HG02981 (cell line): ENCODE measurements at regions not wholly inside any gene's neighbourhood (a gene's known extent, or its start where the extent isn't known, plus 50 kb on each side); places are given as distances from the start of the nearest gene placed in this dataset.

Experiments
- ATAC-seq: cut with Tn5 transposase; IDR thresholded peaks from one replicate; pipeline ENCODE4 v1.9.1; 2021; ENCODE audit warnings: mild to moderate bottlenecking, moderate library complexity; ENCODE audit not compliant: unreplicated experiment

- ATAC-seq = no peak
Measured at GRCh38 chr6:138607478-138608433, 108.5 kb upstream of the NHSL1 start.

GRCh38 chr6:138608896-138609295, 109.6 kb upstream of the NHSL1 start:
- no peak for ATAC-seq

- no peak for ATAC-seq
Measured at GRCh38 chr6:138609801-138610430, 110.6 kb upstream of the NHSL1 start.

GRCh38 chr6:138610816-138611215, 111.5 kb upstream of the NHSL1 start:
- no peak for ATAC-seq

GRCh38 chr6:138614151-138614550, 114.9 kb upstream of the NHSL1 start:
- ATAC-seq = no peak

GRCh38 chr6:138618168-138618567, 118.9 kb upstream of the NHSL1 start:
- no peak for ATAC-seq

GRCh38 chr6:138620630-138621029, 121.3 kb upstream of the NHSL1 start:
- ATAC-seq = no peak

- ATAC-seq = no peak
Measured at GRCh38 chr6:138622967-138623366, 123.7 kb upstream of the NHSL1 start.

GRCh38 chr6:138631566-138631965, 132.3 kb upstream of the NHSL1 start:
- no peak for ATAC-seq

- no peak for ATAC-seq
Measured at GRCh38 chr6:138637822-138638221, 135.7 kb upstream of the CCDC28A start.

- ATAC-seq = no peak
Measured at GRCh38 chr6:138638604-138639003, 135.0 kb upstream of the CCDC28A start.

GRCh38 chr6:138640028-138640427, 133.5 kb upstream of the CCDC28A start:
- peak; percentile 57 for ATAC-seq

GRCh38 chr6:138643210-138643609, 130.4 kb upstream of the CCDC28A start:
- no peak for ATAC-seq

- no peak for ATAC-seq
Measured at GRCh38 chr6:138645976-138646640, 127.5 kb upstream of the CCDC28A start.

- no peak for ATAC-seq
Measured at GRCh38 chr6:138647006-138647405, 126.6 kb upstream of the CCDC28A start.

GRCh38 chr6:138648127-138648526, 125.4 kb upstream of the CCDC28A start:
- ATAC-seq = no peak

- ATAC-seq = no peak
Measured at GRCh38 chr6:138651491-138651890, 122.1 kb upstream of the CCDC28A start.

- ATAC-seq = no peak
Measured at GRCh38 chr6:138652824-138653223, 120.7 kb upstream of the CCDC28A start.

GRCh38 chr6:138653435-138653834, 120.1 kb upstream of the CCDC28A start:
- ATAC-seq = no peak

GRCh38 chr6:138654715-138655634, 118.6 kb upstream of the CCDC28A start:
- peak; percentile 98 for ATAC-seq

- ATAC-seq = no peak
Measured at GRCh38 chr6:138655828-138656227, 117.7 kb upstream of the CCDC28A start.
